ENCODE measurements at regions not wholly inside any gene's neighbourhood (a gene's known extent, or its start where the extent isn't known, plus 50 kb on each side); places are given as distances from the start of the nearest gene placed in this dataset.

- Mint-ChIP-seq H3K27ac (no peak overlapping the region), H3K36me3 (no peaks in the 10 kb centered on the region), H3K27me3 (no peaks in the 10 kb centered on the region), H3K4me3 (no peak overlapping the region), H3K9me3 (peaks cover 0 to 10% (median 1%) of the 10 kb centered on the region in 8 donors), H3K4me1 (no peaks in the 10 kb centered on the region)
- Histone ChIP-seq H3K9me3 (ENCODE audit: control insufficient read depth in 1 of 2, low read length in 2 of 2) (no peaks in the 10 kb centered on the region), H3K27me3 (ENCODE audit: insufficient read depth, low read length) (no peaks in the 10 kb centered on the region), H3K27ac (ENCODE audit: low read depth, low read length) (no peak overlapping the region), H3K4me1 (ENCODE audit: insufficient read depth, low read length) (no peaks in the 10 kb centered on the region), H3K4me3 (ENCODE audit: low read length in 2 of 2) (no peak overlapping the region), H3K36me3 (ENCODE audit: insufficient read depth, low read length) (no peaks in the 10 kb centered on the region)
- no peak for DNase-seq
- ChIA-PET CTCF (ENCODE audit: partially characterized antibody) (no interaction called here), POLR2A (ENCODE audit: partially characterized antibody) (no interaction called here)
- intact Hi-C loops (cut with micrococcal nuclease) = no loop called here
Observed at GRCh38 chr4:30436394-30436793, 283.8 kb upstream of the PCDH7 start.

DNA sequence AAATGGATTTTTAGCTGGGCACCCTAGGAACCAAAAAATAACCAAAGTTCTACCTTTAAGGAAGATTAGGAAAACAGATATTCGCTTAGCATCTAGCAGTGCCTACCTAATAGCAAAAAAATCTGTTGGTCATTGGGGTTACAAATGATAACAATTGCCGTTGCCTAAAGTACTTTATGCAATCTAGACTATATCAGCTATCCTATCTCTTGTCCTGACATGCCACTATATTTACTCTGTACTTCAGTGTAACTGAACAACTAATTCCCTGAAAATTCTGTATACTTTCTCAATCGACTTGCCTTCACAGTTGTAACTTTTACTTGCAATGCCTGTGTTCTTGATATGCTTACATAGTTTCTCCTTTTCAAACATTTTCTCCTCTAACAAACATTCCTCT lies 282.9 kb upstream of the PCDH7 start:
- ChIA-PET CTCF (ENCODE audit: partially characterized antibody) (no interaction called here), POLR2A (ENCODE audit: partially characterized antibody) (no interaction called here)
- H3K9me3 ChIP-seq (ENCODE audit: control insufficient read depth in 1 of 2, low read length in 2 of 2) = no peaks in the 10 kb centered on the region
- no peaks in the 10 kb centered on the region for H3K27me3 ChIP-seq (ENCODE audit: insufficient read depth, low read length)
- peaks cover 0 to 10% (median under 1%) of the 10 kb centered on the region in 8 donors for H3K9me3 Mint-ChIP-seq
- no peak overlapping the region for H3K4me3 Mint-ChIP-seq
- no peak overlapping the region for H3K27ac Mint-ChIP-seq
- H3K36me3 Mint-ChIP-seq = no peaks in the 10 kb centered on the region
- DNase-seq = no peak
- no peaks in the 10 kb centered on the region for H3K4me1 Mint-ChIP-seq
- no peak overlapping the region for H3K4me3 ChIP-seq (ENCODE audit: low read length in 2 of 2)
- no peaks in the 10 kb centered on the region for H3K4me1 ChIP-seq (ENCODE audit: insufficient read depth, low read length)
- intact Hi-C loops (cut with micrococcal nuclease) = no loop called here
- no peaks in the 10 kb centered on the region for H3K36me3 ChIP-seq (ENCODE audit: insufficient read depth, low read length)
- H3K27ac ChIP-seq (ENCODE audit: low read depth, low read length) = no peak overlapping the region
- H3K27me3 Mint-ChIP-seq = no peaks in the 10 kb centered on the region

DNA sequence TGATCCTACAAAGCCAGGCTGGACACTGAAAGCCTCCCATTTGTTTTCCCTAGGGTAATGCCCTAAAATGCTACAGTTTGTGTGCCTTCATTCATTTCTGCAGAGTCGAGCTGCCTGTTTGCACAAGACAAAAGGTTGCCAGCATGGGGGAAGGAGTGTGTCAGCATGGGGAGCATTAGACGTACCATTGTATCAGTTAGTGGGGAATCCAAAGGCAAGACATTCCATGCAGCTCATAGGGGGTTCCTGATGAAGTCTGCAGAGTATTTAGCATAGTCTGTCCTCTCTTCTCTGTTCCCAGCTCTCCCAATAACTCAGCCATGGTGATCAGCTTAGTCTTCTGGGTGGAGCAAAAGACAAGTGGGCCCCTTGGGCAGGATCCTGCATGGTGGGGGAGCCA lies 276.9 kb upstream of the PCDH7 start:
- Mint-ChIP-seq H3K9me3 (peaks cover 0 to 9% (median 4%) of the 10 kb centered on the region in 8 donors), H3K4me1 (no peaks in the 10 kb centered on the region), H3K27me3 (no peaks in the 10 kb centered on the region), H3K27ac (no peak overlapping the region), H3K4me3 (no peak overlapping the region), H3K36me3 (no peaks in the 10 kb centered on the region)
- Histone ChIP-seq H3K27ac (ENCODE audit: low read depth, low read length) (no peak overlapping the region), H3K4me3 (ENCODE audit: low read length in 2 of 2) (no peak overlapping the region), H3K36me3 (ENCODE audit: insufficient read depth, low read length) (no peaks in the 10 kb centered on the region), H3K27me3 (ENCODE audit: insufficient read depth, low read length) (no peaks in the 10 kb centered on the region), H3K9me3 (ENCODE audit: control insufficient read depth in 1 of 2, low read length in 2 of 2) (no peaks in the 10 kb centered on the region), H3K4me1 (ENCODE audit: insufficient read depth, low read length) (no peaks in the 10 kb centered on the region)
- intact Hi-C loops (cut with micrococcal nuclease) = no loop called here
- CTCF ChIA-PET (ENCODE audit: partially characterized antibody) = no interaction called here
- DNase-seq = no peak
- POLR2A ChIA-PET (ENCODE audit: partially characterized antibody) = no interaction called here

DNA sequence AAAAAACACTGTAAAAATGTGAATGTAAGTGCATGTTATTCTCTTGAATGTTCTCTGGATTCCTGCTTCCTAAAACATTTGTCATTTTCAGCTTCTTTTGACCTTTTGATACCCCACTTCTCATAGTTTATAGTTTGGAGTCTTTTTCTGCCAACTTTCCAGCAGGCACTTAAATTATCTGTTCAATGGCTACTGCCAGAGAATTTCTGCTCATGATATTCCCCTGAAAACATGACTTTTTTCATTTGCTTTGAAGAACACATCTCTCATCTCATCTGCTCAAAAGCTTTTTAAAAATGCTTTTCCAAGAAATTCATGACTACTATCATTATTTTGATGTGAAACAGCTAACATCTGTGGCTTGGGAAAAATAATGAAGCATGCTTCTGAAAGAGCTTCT lies 269.7 kb upstream of the PCDH7 start:
- POLR2A ChIA-PET (ENCODE audit: partially characterized antibody) = no interaction called here
- CTCF ChIA-PET (ENCODE audit: partially characterized antibody) = no interaction called here

GRCh38 chr4:30454504-30454903 lies 265.7 kb upstream of the PCDH7 start:
- CTCF ChIA-PET (ENCODE audit: partially characterized antibody) = no interaction called here
- Mint-ChIP-seq H3K9me3 (peaks cover 7 to 42% (median 14%) of the 10 kb centered on the region in 8 donors), H3K4me3 (no peak overlapping the region), H3K27ac (no peak overlapping the region), H3K27me3 (no peaks in the 10 kb centered on the region), H3K36me3 (no peaks in the 10 kb centered on the region), H3K4me1 (no peaks in the 10 kb centered on the region)
- H3K9me3 ChIP-seq (ENCODE audit: control insufficient read depth in 1 of 2, low read length in 2 of 2) = no peaks in the 10 kb centered on the region
- no peaks in the 10 kb centered on the region for H3K27me3 ChIP-seq (ENCODE audit: insufficient read depth, low read length)
- POLR2A ChIA-PET (ENCODE audit: partially characterized antibody) = no interaction called here
- H3K4me3 ChIP-seq (ENCODE audit: low read length in 2 of 2) = no peak overlapping the region
- intact Hi-C loops (cut with micrococcal nuclease) = no loop called here
- no peaks in the 10 kb centered on the region for H3K36me3 ChIP-seq (ENCODE audit: insufficient read depth, low read length)
- DNase-seq = no peak
- H3K27ac ChIP-seq (ENCODE audit: low read depth, low read length) = no peak overlapping the region
- H3K4me1 ChIP-seq (ENCODE audit: insufficient read depth, low read length) = no peaks in the 10 kb centered on the region

More for the DNA sequence above, 269.7 kb upstream of the PCDH7 start:
- intact Hi-C loops (cut with micrococcal nuclease) = no loop called here
- Histone ChIP-seq H3K9me3 (ENCODE audit: control insufficient read depth in 1 of 2, low read length in 2 of 2) (no peaks in the 10 kb centered on the region), H3K4me1 (ENCODE audit: insufficient read depth, low read length) (no peaks in the 10 kb centered on the region), H3K27ac (ENCODE audit: low read depth, low read length) (no peak overlapping the region), H3K4me3 (ENCODE audit: low read length in 2 of 2) (no peak overlapping the region), H3K27me3 (ENCODE audit: insufficient read depth, low read length) (no peaks in the 10 kb centered on the region), H3K36me3 (ENCODE audit: insufficient read depth, low read length) (no peaks in the 10 kb centered on the region)
- H3K27ac Mint-ChIP-seq = no peak overlapping the region
- H3K36me3 Mint-ChIP-seq = no peaks in the 10 kb centered on the region
- peaks cover 4 to 27% (median 11%) of the 10 kb centered on the region in 8 donors for H3K9me3 Mint-ChIP-seq
- H3K27me3 Mint-ChIP-seq = no peaks in the 10 kb centered on the region
- no peaks in the 10 kb centered on the region for H3K4me1 Mint-ChIP-seq
- DNase-seq = no peak
- no peak overlapping the region for H3K4me3 Mint-ChIP-seq

GRCh38 chr4:30456716-30457115 lies 263.5 kb upstream of the PCDH7 start:
- peaks cover 5 to 35% (median 18%) of the 10 kb centered on the region in 8 donors for H3K9me3 Mint-ChIP-seq
- POLR2A ChIA-PET (ENCODE audit: partially characterized antibody) = no interaction called here
- no peaks in the 10 kb centered on the region for H3K36me3 ChIP-seq (ENCODE audit: insufficient read depth, low read length)
- H3K36me3 Mint-ChIP-seq = no peaks in the 10 kb centered on the region
- no peak for DNase-seq
- no peaks in the 10 kb centered on the region for H3K27me3 ChIP-seq (ENCODE audit: insufficient read depth, low read length)
- H3K27ac Mint-ChIP-seq = no peak overlapping the region
- CTCF ChIA-PET (ENCODE audit: partially characterized antibody) = no interaction called here
- H3K4me3 Mint-ChIP-seq = no peak overlapping the region
- H3K4me1 ChIP-seq (ENCODE audit: insufficient read depth, low read length) = no peaks in the 10 kb centered on the region
- no peak overlapping the region for H3K4me3 ChIP-seq (ENCODE audit: low read length in 2 of 2)
- no peaks in the 10 kb centered on the region for H3K9me3 ChIP-seq (ENCODE audit: control insufficient read depth in 1 of 2, low read length in 2 of 2)
- H3K4me1 Mint-ChIP-seq = no peaks in the 10 kb centered on the region
- intact Hi-C loops (cut with micrococcal nuclease) = no loop called here
- H3K27me3 Mint-ChIP-seq = no peaks in the 10 kb centered on the region
- H3K27ac ChIP-seq (ENCODE audit: low read depth, low read length) = no peak overlapping the region

GRCh38 chr4:30460818-30461217 lies 259.4 kb upstream of the PCDH7 start:
- no peaks in the 10 kb centered on the region for H3K36me3 ChIP-seq (ENCODE audit: insufficient read depth, low read length)
- H3K27ac ChIP-seq (ENCODE audit: low read depth, low read length) = no peak overlapping the region
- Mint-ChIP-seq H3K9me3 (peaks cover 4 to 26% (median 12%) of the 10 kb centered on the region in 8 donors), H3K27ac (no peak overlapping the region), H3K4me3 (no peak overlapping the region), H3K27me3 (no peaks in the 10 kb centered on the region), H3K4me1 (no peaks in the 10 kb centered on the region), H3K36me3 (no peaks in the 10 kb centered on the region)
- no peaks in the 10 kb centered on the region for H3K9me3 ChIP-seq (ENCODE audit: control insufficient read depth in 1 of 2, low read length in 2 of 2)
- intact Hi-C loops (cut with micrococcal nuclease) = no loop called here
- ChIA-PET POLR2A (ENCODE audit: partially characterized antibody) (no interaction called here), CTCF (ENCODE audit: partially characterized antibody) (no interaction called here)
- no peak overlapping the region for H3K4me3 ChIP-seq (ENCODE audit: low read length in 2 of 2)
- no peaks in the 10 kb centered on the region for H3K27me3 ChIP-seq (ENCODE audit: insufficient read depth, low read length)
- DNase-seq = no peak
- H3K4me1 ChIP-seq (ENCODE audit: insufficient read depth, low read length) = no peaks in the 10 kb centered on the region

DNA sequence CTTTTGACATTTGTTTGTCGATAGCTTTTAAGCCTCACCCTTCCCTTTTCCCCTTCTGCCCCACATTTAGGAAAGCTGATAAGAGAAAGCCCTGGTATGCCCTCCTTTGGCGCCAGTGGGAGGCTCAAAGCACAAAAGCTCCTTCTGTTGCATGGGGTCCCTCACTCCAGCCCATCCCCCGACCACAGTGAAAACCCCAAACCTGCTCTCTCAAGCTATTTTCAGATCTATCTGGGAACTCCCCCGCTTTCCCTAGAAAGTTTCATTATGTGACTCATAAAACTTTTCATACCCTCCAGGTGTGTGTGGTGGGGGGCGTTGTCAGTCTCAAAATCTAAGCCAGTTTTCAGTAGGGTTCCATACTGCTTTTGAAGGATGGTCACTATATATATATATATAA lies 259.0 kb upstream of the PCDH7 start:
- Mint-ChIP-seq H3K27me3 (no peaks in the 10 kb centered on the region), H3K27ac (no peak overlapping the region), H3K36me3 (no peaks in the 10 kb centered on the region), H3K4me1 (no peaks in the 10 kb centered on the region), H3K4me3 (no peak overlapping the region), H3K9me3 (peaks cover 4 to 22% (median 10%) of the 10 kb centered on the region in 8 donors)
- intact Hi-C loops (cut with micrococcal nuclease) = no loop called here
- Histone ChIP-seq H3K4me1 (ENCODE audit: insufficient read depth, low read length) (no peaks in the 10 kb centered on the region), H3K9me3 (ENCODE audit: control insufficient read depth in 1 of 2, low read length in 2 of 2) (no peaks in the 10 kb centered on the region), H3K27ac (ENCODE audit: low read depth, low read length) (no peak overlapping the region), H3K36me3 (ENCODE audit: insufficient read depth, low read length) (no peaks in the 10 kb centered on the region), H3K4me3 (ENCODE audit: low read length in 2 of 2) (no peak overlapping the region), H3K27me3 (ENCODE audit: insufficient read depth, low read length) (no peaks in the 10 kb centered on the region)
- DNase-seq = no peak
- CTCF ChIA-PET (ENCODE audit: partially characterized antibody) = no interaction called here
- POLR2A ChIA-PET (ENCODE audit: partially characterized antibody) = no interaction called here

Measured in CD4-positive, alpha-beta memory T cell (primary cell).